Kidney glomerular epithelial cell (primary cell): ENCODE measurements at regions not wholly inside any gene's neighbourhood (a gene's known extent, or its start where the extent isn't known, plus 50 kb on each side); places are given as distances from the start of the nearest gene placed in this dataset.

ENCODE experiments used
- DNase-seq: peaks from one replicate; lab custom pipeline; 2025; lab: John Stamatoyannopoulos, UW

DNA sequence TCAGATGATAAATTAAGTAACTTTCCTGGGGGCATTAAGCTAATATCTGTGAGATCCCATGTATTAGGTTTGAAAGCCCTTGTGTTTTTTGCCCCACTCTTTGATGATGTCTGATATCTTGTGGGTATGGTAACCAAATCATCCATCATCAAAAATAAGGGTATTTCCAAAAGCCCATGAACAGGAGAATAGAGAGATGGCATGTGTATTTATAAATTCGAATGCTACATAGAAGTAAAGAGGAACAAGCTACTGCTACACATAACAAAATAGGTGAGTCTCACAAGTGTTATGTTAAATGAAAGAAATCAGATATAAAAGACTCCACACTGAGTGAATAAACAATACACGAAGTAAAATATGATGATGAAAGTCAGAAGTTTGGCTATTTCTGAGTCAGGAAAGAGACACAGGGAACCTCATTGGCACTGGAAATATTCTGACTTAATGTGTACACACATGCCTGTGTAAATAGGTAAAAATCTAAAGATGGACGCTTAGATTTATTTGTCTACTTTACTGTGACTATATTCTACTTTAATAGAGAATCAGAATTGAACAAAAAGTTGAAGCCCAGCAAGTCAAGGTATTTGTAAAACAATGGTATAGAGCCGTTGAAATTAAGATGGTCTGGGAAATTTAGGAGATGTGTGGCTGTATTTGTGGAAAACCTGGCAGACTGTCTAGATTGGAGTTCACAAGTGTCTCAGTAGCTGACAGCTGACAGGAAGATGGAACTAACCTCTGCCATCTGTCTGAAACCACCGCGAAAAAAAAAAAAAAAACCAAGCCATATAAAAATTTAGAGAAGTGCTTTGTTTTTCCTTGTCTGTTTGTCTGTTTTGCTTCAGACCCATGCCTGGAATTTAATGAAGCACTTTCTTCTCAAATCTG, 111.0 kb upstream of the TGFBR2 start:
- DNase-seq = no peak

DNA sequence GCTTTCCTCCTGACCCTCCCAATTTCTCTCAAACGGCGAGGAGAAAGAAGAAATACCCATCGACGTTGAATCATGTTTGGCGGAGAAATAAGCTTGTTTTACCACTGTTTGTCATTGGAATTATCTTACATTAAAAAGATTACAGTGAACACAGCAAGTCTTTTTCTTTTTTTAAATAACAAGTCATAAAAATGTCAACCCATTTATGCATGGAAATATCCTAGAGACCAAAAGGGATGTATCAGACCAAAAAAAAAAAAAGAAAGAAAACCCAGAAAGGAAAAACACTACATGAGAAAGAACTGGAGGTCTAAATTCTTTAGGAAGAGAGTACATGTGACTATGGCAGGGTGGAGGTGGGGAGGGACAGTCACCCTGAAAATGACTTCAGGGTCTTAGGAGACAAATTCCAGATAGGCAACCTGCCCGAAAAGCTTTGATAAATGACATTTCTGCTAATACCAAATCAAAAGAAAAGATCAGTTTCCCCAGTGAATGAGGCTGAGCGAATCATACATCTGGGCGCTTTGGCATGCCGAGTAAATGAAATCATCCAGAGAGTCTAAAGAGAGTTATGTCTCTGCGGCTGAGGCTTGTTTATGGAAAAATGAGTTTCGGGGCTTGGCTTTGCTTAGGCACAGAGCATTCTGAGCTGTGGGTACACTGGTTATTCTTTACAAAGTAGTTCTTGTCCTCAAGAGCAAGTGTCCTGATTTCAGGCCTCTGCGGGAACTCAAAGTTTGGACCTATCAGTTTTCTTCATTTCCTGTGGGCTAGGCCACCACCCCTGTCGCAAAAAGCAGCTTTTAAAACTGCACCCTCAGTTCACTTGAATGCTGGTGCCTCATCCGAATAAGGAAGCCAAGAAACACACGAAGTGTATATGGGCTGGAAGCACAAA, 110.1 kb upstream of the TGFBR2 start:
- no peak for DNase-seq

DNA sequence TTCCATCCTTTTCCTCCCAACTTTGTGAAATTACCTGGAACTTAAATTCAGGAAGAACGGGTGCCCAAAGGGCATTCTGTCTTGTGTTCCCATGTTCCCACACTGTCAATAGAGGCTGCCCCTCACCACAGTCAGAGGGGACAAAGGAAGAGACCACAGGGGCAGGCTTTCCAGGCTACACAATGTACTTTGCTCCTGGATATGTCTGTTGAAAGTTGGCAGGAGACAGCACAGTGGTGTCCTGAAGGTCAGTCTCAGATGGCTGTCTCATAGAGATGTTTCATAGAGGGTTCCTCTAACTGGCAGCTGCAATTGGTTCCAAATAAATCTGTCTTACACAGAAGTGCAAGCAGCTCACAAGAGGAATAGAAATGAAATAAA, 107.8 kb upstream of the TGFBR2 start:
- no peak for DNase-seq

DNA sequence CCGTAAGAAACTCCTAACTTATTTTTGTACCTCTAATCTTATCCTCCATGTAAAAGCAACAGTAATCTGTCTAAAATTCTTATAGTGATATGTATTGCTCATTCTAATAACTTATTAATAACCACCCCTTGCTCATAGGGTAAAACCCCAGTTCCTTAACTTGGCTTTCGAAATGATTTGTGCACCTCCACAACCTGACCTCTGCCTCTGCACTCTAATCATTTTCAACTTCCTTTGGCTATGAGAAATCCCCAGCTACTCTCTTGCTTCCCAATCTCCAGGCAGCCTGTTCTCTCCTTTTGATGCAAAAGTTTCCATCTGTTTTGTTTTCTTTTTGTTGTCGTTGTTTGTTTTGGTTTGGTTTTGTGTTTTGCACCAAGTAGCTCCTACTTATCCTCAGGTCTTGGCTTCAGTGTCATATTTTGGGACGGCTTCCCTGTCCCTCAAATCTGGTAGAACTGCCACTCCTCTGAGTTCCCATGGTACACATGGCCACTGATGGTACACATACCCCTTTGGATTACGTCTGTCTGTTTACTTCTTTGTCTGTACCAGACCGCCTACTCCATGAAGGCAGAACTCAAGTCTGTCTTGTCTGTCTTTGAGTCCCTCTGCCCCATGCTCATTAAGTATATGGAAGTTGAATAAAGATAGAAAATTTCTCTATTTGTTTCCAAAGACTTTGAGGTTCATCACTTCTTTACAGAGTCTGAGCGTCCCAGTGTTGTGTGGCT, 105.6 kb upstream of the TGFBR2 start:
- no peak for DNase-seq

DNA sequence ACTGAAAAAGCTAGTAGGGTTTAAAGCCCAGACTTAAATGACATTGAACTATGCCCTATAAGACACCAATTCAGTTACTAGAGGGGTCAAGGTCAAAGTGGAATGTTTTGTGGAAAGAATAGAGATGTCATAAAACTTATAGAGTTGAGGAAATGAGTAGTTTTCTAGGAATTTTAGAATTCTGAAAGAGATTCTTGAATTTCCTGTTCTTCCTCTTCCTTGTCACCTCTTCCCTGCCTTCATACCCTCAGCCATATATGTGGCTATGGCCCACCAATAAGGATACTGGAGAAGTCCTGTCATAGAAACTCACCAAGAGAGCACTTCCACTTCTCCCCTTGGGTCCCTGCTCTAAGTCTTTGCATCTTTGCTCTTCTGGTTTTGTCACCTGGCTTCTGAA, 104.9 kb upstream of the TGFBR2 start:
- DNase-seq = no peak

DNA sequence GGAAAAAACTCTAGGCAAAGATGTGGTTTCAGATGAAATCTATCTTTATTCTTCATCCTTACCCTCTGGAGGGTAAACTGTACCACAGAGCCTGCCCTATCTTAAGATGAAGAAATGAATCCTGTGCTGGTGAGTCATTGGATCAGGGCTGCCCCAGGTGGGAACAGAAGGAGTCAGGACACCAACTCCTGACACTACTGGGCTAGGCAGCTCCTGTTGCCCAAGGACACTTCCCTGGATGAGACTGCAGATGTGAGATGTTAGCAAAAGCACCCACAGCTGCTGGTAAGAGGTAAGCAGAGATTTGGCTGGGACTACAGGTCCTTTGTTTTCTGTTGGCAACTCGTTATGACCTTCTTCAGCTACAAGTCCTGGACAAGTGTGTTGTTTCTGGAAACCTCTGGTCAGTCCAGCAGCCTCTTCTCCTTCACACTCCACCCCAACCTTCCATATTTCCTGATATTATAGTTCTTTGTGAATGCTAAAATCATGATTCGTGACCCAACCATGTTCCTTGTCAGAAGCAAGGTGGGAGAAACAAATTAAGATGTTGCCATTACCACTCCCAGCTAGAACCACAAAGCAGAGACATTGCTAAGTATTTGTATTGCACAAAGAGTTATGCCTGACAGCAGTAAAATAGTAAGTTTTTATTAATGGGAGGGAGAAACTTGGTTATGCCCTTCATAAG, 104.2 kb upstream of the TGFBR2 start:
- no peak for DNase-seq

DNA sequence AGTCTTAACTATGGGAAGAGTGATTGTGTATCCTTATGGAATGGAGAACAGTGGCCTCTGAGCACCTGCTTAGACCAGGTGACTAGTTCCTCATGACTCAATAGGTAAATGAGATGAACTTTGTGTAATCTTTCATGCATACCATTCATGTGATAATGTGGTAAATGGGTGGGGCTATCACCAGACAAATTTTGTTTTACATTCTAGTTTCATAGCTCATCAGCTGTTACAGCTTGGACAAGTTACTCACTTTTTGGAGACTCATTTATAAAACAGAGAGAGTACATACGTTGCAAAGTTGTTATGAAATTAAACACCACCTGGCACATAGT, 103.7 kb upstream of the TGFBR2 start:
- DNase-seq = peak; percentile 24

DNA sequence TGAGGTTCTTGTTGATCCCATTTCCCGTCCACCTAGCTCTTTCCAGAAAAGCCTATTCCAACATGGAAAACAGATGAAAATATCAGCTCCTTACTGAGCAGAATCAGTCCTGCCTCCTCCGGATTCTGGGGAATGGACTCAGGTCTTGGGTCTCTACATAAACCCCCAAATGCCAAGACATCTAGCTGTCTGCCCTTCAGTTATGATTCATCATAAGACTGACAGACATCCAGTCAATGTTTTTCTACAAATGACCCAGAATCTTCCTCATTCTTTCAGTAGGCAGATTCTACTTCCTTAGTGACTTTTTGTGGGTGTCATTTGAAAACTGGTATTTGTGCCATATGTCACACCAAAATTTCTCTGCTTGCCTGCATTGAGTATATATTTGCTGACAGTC, 103.0 kb upstream of the TGFBR2 start:
- no peak for DNase-seq

DNA sequence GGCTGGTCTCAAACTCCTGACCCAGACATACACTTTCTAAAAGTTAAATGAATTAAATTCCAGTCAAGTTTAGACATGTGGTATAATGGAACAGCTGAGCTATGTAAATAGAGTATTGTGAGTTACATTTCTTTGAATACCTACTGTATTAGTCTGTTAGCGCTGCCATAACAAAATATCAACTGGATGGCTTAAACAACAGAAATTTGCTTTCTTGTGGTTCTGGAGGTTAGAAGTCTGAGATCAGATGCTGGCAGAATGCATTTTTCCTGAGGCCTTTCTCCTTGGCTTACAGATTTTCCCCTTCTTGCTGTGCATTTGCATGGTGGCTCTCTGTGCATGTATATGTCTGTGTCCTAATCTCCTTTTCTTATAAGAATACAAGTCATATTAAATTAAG, 101.5 kb upstream of the TGFBR2 start:
- no peak for DNase-seq

DNA sequence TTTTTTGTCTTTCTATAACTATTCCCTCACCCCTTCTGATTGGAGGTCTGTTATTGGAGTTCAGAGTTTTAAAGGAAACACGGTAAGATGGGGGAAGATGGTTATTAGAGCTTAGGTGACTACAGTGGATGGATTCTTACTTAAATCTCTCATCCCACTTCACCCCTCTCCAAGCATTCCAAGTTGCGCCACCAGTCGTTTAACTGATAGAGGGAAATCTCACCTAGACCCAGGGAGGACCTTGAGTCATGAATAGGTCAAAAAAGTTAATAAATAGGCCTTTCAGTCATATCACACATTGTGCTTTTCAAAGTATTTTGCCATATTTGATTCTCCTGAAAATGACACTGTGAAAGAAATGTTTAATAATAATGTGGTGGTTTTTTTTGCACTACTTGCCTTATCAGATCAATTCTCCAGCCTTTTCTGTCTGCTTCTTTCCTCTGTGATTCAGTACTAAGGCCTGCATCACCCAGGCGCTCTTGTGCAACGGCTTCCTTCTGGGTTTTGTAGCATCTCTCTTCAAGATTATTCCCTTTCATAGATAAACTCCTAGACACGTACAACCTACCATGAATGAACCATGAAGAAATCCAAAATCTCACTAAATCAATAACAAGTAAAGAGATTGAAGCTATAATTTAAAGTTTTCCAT, 100.4 kb upstream of the TGFBR2 start:
- no peak for DNase-seq

DNA sequence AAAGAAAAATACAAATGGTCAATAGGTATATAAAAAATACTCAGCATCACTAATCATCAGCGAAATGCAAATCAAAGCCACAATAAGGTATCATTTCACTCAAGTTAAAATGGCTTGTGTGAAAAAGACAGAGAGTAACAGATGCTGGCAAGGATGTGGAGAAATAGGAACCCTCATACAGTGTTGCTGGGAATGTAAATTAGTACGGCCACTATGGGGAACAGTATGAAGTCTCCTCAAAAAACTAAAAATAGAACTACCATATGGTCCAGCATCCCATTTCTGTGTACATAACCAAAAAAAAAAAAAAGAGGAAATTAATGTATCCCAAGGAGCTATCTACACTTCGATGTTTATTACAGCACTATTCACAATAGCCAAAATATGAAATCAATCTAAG, 98.1 kb upstream of the TGFBR2 start:
- DNase-seq = no peak

DNA sequence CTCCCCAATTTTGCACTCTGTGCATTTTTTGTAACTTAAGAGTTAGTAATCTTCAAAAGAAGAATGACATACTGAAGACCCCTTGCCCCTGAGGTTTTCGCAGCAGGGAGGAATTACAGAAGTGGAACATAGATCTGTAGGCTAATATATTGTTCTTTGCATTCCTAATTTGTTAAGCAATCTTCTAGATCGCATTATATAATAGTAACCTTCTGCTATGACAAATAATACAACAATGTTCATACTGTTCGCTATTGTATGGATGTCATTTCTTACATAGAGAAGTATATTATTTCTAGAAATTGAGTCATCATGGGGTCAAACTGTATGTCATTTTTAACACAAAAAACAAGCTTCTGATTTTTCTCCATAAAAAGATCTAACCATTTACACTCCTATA, 95.8 kb upstream of the TGFBR2 start:
- DNase-seq = no peak

DNA sequence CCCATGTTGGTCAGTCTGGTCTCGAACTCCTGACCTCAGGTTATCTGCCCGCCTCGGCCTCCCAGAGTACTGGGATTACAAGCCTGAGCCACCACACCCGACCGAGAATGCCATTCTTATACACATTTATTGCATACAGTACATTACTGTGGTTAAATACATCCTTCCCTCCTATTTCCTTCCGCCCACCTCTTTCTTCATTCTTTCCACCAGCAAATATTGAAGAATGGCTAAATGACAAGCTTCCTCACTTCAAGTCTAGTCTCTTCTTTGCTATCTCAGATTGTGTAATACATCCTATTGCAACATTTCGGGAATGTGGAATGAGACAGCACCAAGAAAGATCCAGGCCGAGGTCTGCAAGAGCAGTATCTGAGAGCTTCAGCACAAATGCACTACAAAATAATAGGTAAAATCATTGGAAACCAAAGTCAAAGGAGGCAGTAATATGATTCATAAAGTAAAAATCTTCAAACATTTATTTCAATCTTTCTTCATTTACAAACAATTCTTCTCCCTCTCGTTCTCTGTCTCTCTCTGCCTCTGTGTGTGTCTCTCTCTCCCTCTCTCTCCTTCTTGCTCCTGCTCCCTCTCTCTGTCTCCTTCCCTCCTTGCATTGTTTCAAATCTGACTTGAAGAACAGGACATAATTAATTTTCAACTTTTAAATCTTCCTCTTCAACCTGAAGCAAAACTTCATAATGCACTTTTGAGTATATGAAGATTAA, 94.7 kb upstream of the TGFBR2 start:
- DNase-seq = peak; percentile 35

DNA sequence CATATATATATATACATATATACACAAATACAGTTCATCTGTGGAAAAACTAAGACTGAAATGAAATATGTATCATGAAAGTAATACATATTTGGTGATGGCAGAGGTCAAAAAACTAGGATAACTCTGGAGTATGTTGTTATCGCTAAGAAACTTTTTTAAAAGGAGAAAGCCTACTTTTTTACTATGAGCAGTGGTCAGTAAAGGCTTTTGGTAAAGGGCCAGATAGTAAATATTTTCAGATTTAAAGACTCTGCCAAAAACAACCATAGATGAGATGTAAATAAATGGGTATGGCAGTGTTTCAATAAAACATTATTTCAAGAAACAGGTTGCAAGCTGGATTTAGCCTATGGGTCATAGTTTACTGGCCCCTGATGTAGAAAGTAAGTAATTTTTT, 93.8 kb upstream of the TGFBR2 start:
- DNase-seq = no peak

DNA sequence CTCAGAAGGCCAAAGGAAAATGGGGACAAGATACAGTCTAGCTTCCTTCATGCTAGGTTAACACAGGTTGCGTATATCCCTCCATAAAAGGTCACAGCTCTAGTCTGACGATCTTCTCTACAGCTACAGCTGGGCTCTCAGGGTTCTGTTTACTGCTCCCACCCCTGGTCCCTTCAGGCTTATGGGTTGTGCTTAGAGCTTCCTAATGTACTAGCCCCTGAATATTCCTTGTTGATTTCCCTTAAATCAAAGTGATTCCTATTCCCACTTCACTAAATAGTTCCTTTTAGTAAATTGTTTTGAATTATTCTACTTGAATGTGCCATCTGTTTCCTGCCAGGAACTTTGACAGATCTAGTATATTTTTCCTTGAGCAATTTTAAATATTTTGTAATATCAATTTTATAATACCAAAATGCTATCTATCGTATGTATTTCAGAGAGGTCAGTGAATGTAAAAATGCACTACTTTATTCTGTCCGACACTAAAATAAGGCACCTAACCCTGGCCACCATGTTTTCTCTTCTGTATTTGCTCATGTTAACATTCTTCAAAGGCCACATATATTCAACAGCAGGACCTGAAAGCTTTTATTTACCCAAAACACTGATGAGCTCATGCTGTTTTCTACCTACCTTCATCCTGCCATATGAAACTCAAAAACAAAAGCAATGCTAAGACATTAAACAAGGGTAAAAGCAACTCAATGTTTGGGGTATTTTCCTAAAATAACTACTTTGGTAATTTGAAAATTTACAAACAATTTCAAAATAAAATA, 92.8 kb upstream of the TGFBR2 start:
- DNase-seq = no peak

DNA sequence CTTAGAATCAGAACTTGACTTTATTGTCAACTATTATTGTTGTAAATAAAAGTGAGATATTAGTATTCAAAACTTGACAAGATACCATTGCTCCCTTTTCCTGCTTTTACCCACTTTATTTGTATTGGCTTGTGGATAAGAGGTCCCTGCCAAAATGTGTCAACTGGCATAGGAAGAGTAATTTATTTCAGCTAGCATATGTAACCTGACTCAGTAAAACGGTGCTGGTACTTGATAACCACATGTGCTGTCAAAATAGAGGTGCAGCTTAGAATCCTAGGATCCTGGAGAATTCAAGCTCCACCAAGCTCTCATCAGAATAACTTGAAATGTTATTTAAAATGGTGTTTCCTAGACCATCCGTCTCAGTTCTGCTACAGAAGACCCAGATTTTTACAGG, 90.2 kb upstream of the TGFBR2 start:
- DNase-seq = no peak

DNA sequence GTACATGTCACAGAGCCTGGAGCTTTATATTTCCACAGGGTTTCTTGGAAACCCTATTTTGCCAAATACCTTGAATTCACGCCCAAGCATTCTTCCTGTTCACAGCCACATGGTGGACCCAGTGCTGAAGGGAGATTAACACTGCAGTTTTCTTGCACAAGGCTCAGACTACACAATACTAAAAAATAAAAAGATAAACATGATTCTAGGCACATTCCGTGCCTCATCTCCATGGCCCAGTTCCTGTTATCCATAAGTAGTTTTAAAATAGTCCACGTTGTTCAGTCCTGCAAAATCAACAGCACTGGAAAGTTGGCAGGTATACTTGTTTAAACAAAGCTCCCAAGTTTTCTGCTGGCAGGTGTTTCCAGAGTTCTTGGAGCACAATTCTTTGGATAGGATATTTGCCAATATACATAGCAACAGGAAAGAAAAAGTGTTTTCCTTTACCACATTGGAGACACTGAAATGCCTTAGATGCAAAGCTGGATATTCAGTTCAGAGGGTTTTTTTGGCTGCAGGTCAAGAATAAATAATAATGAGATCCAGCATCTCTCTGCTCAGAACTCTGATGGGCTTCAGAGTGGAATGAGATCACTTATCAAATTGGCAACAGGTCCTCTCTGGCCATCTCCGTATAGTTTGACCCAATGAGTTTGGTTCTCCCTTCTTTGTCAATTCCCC, 88.1 kb upstream of the TGFBR2 start:
- no peak for DNase-seq

DNA sequence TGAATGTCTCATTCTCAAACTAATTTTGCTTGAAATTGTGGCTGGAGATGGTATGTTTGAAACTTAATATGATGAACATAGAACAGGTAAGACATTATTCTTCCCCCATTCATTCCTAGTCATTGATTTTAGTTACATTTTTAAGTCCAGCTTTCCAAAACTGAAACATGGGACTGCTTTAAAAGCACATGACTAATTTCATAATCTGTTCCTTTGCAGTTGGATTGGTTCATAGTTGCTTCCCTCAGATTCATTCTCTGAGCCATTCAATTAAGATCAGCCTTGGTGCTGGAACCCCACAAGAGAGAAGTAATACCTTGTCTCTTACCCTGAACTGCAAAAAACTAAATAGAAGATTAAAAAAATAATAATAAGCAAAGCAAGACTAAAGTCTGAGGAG, 87.5 kb upstream of the TGFBR2 start:
- no peak for DNase-seq

DNA sequence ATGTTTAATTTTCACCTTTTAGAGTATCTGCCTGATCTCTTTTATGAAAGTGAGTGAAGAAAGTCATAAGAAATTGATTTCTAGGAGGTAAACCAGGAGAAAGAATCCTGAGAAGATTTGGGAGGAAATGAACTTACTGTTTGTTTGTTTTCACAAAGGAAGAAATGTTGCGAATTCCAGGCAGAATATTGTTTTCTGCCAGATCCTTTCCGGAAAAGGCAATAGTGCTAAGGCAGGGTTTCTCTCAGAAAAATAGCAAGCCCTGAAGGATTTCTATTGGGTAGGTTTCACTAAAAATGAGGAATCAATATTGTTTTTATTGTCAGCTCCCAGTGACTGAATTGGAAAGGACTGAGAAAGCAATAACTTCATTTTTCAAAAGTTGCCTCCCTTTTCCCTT, 85.7 kb upstream of the TGFBR2 start:
- no peak for DNase-seq
